HEK293 (cell line): ENCODE measurements at regions not wholly inside any gene's neighbourhood (a gene's known extent, or its start where the extent isn't known, plus 50 kb on each side); places are given as distances from the start of the nearest gene placed in this dataset.
"Not testable (repeated sequence)": the region's sequence is repeated elsewhere in the genome, so short reads cannot be mapped to it uniquely, and the experiment has no call there.

Experiments
- CTCF ChIA-PET: fragments of 350-600 bp; formaldehyde crosslinking; extraction: SDS; loops from one replicate; lab custom pipeline; 2021; ENCODE audit warnings: antibody characterized with exemption; lab: Yijun Ruan, JAX
- POLR2A ChIA-PET: fragments of 300-600 bp; formaldehyde crosslinking; extraction: SDS; loops from one replicate; lab custom pipeline; 2020; ENCODE audit warnings: antibody characterized with exemption, inconsistent platforms; lab: Yijun Ruan, JAX
- H3K27ac ChIP-seq: fragments of 200-500 bp; sonication (Bioruptor generic); 2 replicates; pipeline ENCODE4 v1.5.1; 2014; ENCODE audit warnings: low read depth, low read length, control low read depth, inconsistent platforms; ENCODE audit errors: extremely low read depth
- H3K36me3 ChIP-seq, 2 experiments: fragments of 200-500 bp in 1 of 2; sonication (Bioruptor generic) in 1 of 2; 1 replicate in 1 of 2; 2 replicates in 1 of 2; pipeline ENCODE4 v1.5.1; 2014 to 2017; ENCODE audit warnings: inconsistent platforms in 2 of 2, low read length in 2 of 2; ENCODE audit not compliant: control insufficient read depth in 2 of 2, insufficient read depth in 1 of 2
- H3K4me1 ChIP-seq: fragments of 200-500 bp; sonication (Bioruptor generic); 2 replicates; pipeline ENCODE4 v1.5.1; 2014; ENCODE audit warnings: mild to moderate bottlenecking, low read length, inconsistent platforms; ENCODE audit not compliant: control insufficient read depth, insufficient read depth
- H3K4me3 ChIP-seq: 2 replicates; pipeline ENCODE4 v1.5.1; 2011; ENCODE audit warnings: low read depth, mild to moderate bottlenecking, control low read depth, low read length, moderate library complexity
- H3K9me3 ChIP-seq: fragments of 200-500 bp; sonication (Bioruptor generic); 2 replicates; pipeline ENCODE4 v1.5.1; 2014; ENCODE audit warnings: low read depth, low read length, inconsistent platforms; ENCODE audit not compliant: control insufficient read depth, insufficient read depth
- FEZF1 ChIP-seq: fragments of 450-650 bp; formaldehyde crosslinking; IDR thresholded peaks from 2 replicates; pipeline ENCODE4 v1.5.1; 2016; ENCODE audit warnings: missing biosample characterization, missing genetic modification characterization
- IKZF3 ChIP-seq: fragments of 450-650 bp; IDR thresholded peaks from 2 replicates; pipeline ENCODE4 v1.5.0; 2018; ENCODE audit warnings: missing biosample characterization, mild to moderate bottlenecking, missing genetic modification characterization, moderate library complexity
- KLF7 ChIP-seq: fragments of 450-650 bp; formaldehyde crosslinking; IDR thresholded peaks from 2 replicates; pipeline ENCODE4 v1.5.1; 2016; ENCODE audit warnings: missing biosample characterization, missing genetic modification characterization, borderline replicate concordance
- MZF1 ChIP-seq: fragments of 450-650 bp; formaldehyde crosslinking; IDR thresholded peaks from 2 replicates; pipeline ENCODE4 v1.5.1; 2017; ENCODE audit warnings: missing biosample characterization, missing genetic modification characterization, borderline replicate concordance
- OSR2 ChIP-seq: fragments of 450-650 bp; formaldehyde crosslinking; IDR thresholded peaks from 2 replicates; pipeline ENCODE4 v1.5.1; 2016; ENCODE audit warnings: missing biosample characterization, missing genetic modification characterization
- PATZ1 ChIP-seq: fragments of 450-650 bp; formaldehyde crosslinking; IDR thresholded peaks from 2 replicates; pipeline ENCODE4 v1.5.1; 2016; ENCODE audit warnings: missing biosample characterization, missing genetic modification characterization
- PRDM10 ChIP-seq: fragments of 450-650 bp; formaldehyde crosslinking; IDR thresholded peaks from 2 replicates; pipeline ENCODE4 v1.5.1; 2016; ENCODE audit warnings: missing biosample characterization, missing genetic modification characterization
- PRDM2 ChIP-seq: fragments of 450-650 bp; formaldehyde crosslinking; IDR thresholded peaks from 2 replicates; pipeline ENCODE4 v1.5.1; 2016; ENCODE audit warnings: missing biosample characterization, missing genetic modification characterization, borderline replicate concordance
- TRIM28 ChIP-seq: IDR thresholded peaks from 2 replicates; pipeline ENCODE4 v1.6.1; 2011; ENCODE audit warnings: low read length, control low read depth, borderline replicate concordance
- ZNF157 ChIP-seq: fragments of 450-650 bp; formaldehyde crosslinking; IDR thresholded peaks from 2 replicates; pipeline ENCODE4 v1.5.1; 2016; ENCODE audit warnings: missing biosample characterization, missing genetic modification characterization
- ZNF266 ChIP-seq: fragments of 450-650 bp; formaldehyde crosslinking; IDR thresholded peaks from 2 replicates; pipeline ENCODE4 v1.5.1; 2016; ENCODE audit warnings: missing biosample characterization, missing genetic modification characterization, low read depth
- ZNF366 ChIP-seq: fragments of 450-650 bp; formaldehyde crosslinking; conservative IDR thresholded peaks from 2 replicates; pipeline ENCODE4 v1.5.1; 2016; ENCODE audit warnings: missing biosample characterization, missing genetic modification characterization
- ZNF558 ChIP-seq: fragments of 450-650 bp; formaldehyde crosslinking; IDR thresholded peaks from 2 replicates; pipeline ENCODE4 v1.5.1; 2016; ENCODE audit warnings: missing biosample characterization, missing genetic modification characterization
- ZNF658 ChIP-seq: fragments of 450-650 bp; formaldehyde crosslinking; IDR thresholded peaks from 2 replicates; pipeline ENCODE4; 2016; ENCODE audit warnings: missing biosample characterization, missing genetic modification characterization
- ZNF785 ChIP-seq: fragments of 450-650 bp; formaldehyde crosslinking; IDR thresholded peaks from 2 replicates; pipeline ENCODE4 v1.5.1; 2016; ENCODE audit warnings: missing biosample characterization, missing genetic modification characterization
- TF ChIP-seq, protein P1 (sequence below): fragments of 450-650 bp; formaldehyde crosslinking; IDR thresholded peaks from 2 replicates; pipeline ENCODE4 v1.5.1; 2017; ENCODE audit warnings: missing biosample characterization, missing genetic modification characterization
- TF ChIP-seq, protein P2 (sequence below): fragments of 450-650 bp; formaldehyde crosslinking; IDR thresholded peaks from 2 replicates; pipeline ENCODE4 v1.5.1; 2016; ENCODE audit warnings: missing biosample characterization, missing genetic modification characterization

GRCh38 chr6:21939066-21939465, 345.5 kb downstream of the SOX4 start:
- CTCF ChIA-PET: interaction anchor here (0.7 kb wide), 1 partner anchor 839 kb away, joined by 4 read pairs; no protein-coding TSS in a partner anchor
- H3K36me3 ChIP-seq: not testable (repeated sequence)
- 0 out of 2 replicates have a peak, but pooled peaks have one; percentile 9 for TF ChIP-seq FEZF1 (tag by site-specific recombination)
- TF ChIP-seq, all 188 proteins: peak for 1; not testable (repeated sequence) for 187
- H3K27ac ChIP-seq, H3K4me1 ChIP-seq, POLR2A ChIA-PET, H3K9me3 ChIP-seq, H3K4me3 ChIP-seq: not testable (repeated sequence)

- no peak overlapping the region for H3K27ac ChIP-seq
- TF ChIP-seq ZNF366 (no peak), ZNF785 (no peak), KLF7 (tag by site-specific recombination) (no peak), MZF1 (tag by site-specific recombination) (peak; percentile 31; the same call in 1 of the 2 replicates)
- TF ChIP-seq, all 188 proteins: peak for 1
- ChIA-PET POLR2A (no interaction called here), CTCF (no interaction called here)
- H3K4me3 ChIP-seq: no peak overlapping the region
- no peaks in the 10 kb centered on the region for H3K36me3 ChIP-seq
- H3K4me1 ChIP-seq: peaks cover 8% of the 10 kb centered on the region
- no peaks in the 10 kb centered on the region for H3K9me3 ChIP-seq
Measured at GRCh38 chr6:21941926-21942325, 348.4 kb downstream of the SOX4 start.

DNA sequence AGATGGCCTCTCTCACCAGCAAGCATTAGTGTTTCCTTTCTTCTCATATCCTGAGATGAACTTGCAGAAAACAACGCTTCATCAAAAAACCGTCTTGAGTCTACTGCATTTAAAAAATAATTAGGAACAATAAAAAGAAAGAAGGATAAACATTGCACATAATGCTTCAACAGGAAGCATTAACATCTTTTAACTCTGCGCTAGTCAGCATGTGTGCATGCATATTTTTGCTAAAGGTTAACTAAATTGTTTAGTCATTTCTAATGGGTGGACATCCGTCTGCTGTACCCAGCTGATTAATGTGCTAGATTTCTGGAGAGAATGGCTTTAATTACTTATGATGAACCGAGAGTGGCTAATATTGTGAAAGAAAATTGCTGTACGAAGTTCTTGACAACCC, 349.3 kb downstream of the SOX4 start:
- H3K36me3 ChIP-seq: no peaks in the 10 kb centered on the region
- ChIA-PET POLR2A (interaction anchor here (1.3 kb wide), 1 partner anchor 349 kb away, joined by 5 read pairs; the partner anchor contains the start of gene SOX4), CTCF (interaction anchor here (0.7 kb wide), 1 partner anchor 59 kb away, joined by 3 read pairs; no protein-coding TSS in a partner anchor)
- no peak overlapping the region for H3K27ac ChIP-seq
- H3K4me3 ChIP-seq: no peak overlapping the region
- H3K9me3 ChIP-seq: no peaks in the 10 kb centered on the region
- peaks cover 14% of the 10 kb centered on the region for H3K4me1 ChIP-seq
- no peak for TF ChIP-seq ZNF157 (tag by site-specific recombination)
- no peak for TF ChIP-seq MZF1 (tag by site-specific recombination)
- TF ChIP-seq PRDM2 (tag by site-specific recombination): no peak
- TF ChIP-seq ZNF558 (tag by site-specific recombination): no peak
- no peak for TF ChIP-seq PRDM10 (tag by site-specific recombination)
- no peak for TF ChIP-seq IKZF3 (tag by site-specific recombination)
- TF ChIP-seq, protein P1, sequence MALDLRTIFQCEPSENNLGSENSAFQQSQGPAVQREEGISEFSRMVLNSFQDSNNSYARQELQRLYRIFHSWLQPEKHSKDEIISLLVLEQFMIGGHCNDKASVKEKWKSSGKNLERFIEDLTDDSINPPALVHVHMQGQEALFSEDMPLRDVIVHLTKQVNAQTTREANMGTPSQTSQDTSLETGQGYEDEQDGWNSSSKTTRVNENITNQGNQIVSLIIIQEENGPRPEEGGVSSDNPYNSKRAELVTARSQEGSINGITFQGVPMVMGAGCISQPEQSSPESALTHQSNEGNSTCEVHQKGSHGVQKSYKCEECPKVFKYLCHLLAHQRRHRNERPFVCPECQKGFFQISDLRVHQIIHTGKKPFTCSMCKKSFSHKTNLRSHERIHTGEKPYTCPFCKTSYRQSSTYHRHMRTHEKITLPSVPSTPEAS (tag by site-specific recombination): no peak
- TF ChIP-seq ZNF658 (tag by site-specific recombination): no peak
- no peak for TF ChIP-seq PATZ1 (tag by site-specific recombination)
- TF ChIP-seq, protein P2, sequence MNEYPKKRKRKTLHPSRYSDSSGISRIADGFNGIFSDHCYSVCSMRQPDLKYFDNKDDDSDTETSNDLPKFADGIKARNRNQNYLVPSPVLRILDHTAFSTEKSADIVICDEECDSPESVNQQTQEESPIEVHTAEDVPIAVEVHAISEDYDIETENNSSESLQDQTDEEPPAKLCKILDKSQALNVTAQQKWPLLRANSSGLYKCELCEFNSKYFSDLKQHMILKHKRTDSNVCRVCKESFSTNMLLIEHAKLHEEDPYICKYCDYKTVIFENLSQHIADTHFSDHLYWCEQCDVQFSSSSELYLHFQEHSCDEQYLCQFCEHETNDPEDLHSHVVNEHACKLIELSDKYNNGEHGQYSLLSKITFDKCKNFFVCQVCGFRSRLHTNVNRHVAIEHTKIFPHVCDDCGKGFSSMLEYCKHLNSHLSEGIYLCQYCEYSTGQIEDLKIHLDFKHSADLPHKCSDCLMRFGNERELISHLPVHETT (tag by site-specific recombination): no peak
- no peak for TF ChIP-seq ZNF266
- TF ChIP-seq TRIM28: no peak
- no peak for TF ChIP-seq OSR2 (tag by site-specific recombination)
